ENCODE measurements at regions not wholly inside any gene's neighbourhood (a gene's known extent, or its start where the extent isn't known, plus 50 kb on each side); places are given as distances from the start of the nearest gene placed in this dataset.

GRCh38 chr6:9862603-9863167, 552.2 kb downstream of the TFAP2A start:
- no peak for DNase-seq (ENCODE audit: low read depth)
- no peak for TF ChIP-seq CTCF (conservative IDR thresholded peaks at IDR 0.05; ENCODE audit: control insufficient read depth, insufficient read depth, low read depth, low read length)
- H3K4me3 ChIP-seq (ENCODE audit: control insufficient read depth, low read depth, low read length) = no peak overlapping the region

GRCh38 chr6:9851541-9852380, 563.1 kb downstream of the TFAP2A start:
- no peak for TF ChIP-seq CTCF (conservative IDR thresholded peaks at IDR 0.05; ENCODE audit: control insufficient read depth, insufficient read depth, low read depth, low read length)
- H3K4me3 ChIP-seq (ENCODE audit: control insufficient read depth, low read depth, low read length) = no peak overlapping the region
- no peak for DNase-seq (ENCODE audit: low read depth)

GRCh38 chr6:9851006-9851405, 563.9 kb downstream of the TFAP2A start:
- no peak for TF ChIP-seq CTCF (conservative IDR thresholded peaks at IDR 0.05; ENCODE audit: control insufficient read depth, insufficient read depth, low read depth, low read length)
- H3K4me3 ChIP-seq (ENCODE audit: control insufficient read depth, low read depth, low read length) = no peak overlapping the region
- DNase-seq (ENCODE audit: low read depth) = no peak

GRCh38 chr6:9848094-9848493, 566.8 kb downstream of the TFAP2A start:
- H3K4me3 ChIP-seq (ENCODE audit: control insufficient read depth, low read depth, low read length) = no peak overlapping the region
- DNase-seq (ENCODE audit: low read depth) = no peak
- TF ChIP-seq CTCF (conservative IDR thresholded peaks at IDR 0.05; ENCODE audit: control insufficient read depth, insufficient read depth, low read depth, low read length) = no peak

- no peak for DNase-seq (ENCODE audit: low read depth)
- no peak overlapping the region for H3K4me3 ChIP-seq (ENCODE audit: control insufficient read depth, low read depth, low read length)
- TF ChIP-seq CTCF (conservative IDR thresholded peaks at IDR 0.05; ENCODE audit: control insufficient read depth, insufficient read depth, low read depth, low read length) = no peak
Observed at GRCh38 chr6:9841886-9842725, 572.8 kb downstream of the TFAP2A start.

- TF ChIP-seq CTCF (conservative IDR thresholded peaks at IDR 0.05; ENCODE audit: control insufficient read depth, insufficient read depth, low read depth, low read length) = no peak
- DNase-seq (ENCODE audit: low read depth) = no peak
- no peak overlapping the region for H3K4me3 ChIP-seq (ENCODE audit: control insufficient read depth, low read depth, low read length)
Observed at GRCh38 chr6:9834233-9834632, 580.6 kb downstream of the TFAP2A start.
